NCI-H69 (cell line): ENCODE measurements at regions not wholly inside any gene's neighbourhood (a gene's known extent, or its start where the extent isn't known, plus 50 kb on each side); places are given as distances from the start of the nearest gene placed in this dataset.
A peak's percentile ranks its signal among the peaks of the same experiment; 100 is the strongest.

ENCODE experiments used
- DNase-seq: peaks from one replicate; lab custom pipeline; 2025; lab: John Stamatoyannopoulos, UW

GRCh38 chr5:91727463-91727862 is 344.3 kb upstream of the ARRDC3 start:
- DNase-seq, result peak; percentile 94

- DNase-seq, result no peak
Measured at GRCh38 chr5:91722736-91723467, 339.8 kb upstream of the ARRDC3 start.

GRCh38 chr5:91712718-91713117 is 329.6 kb upstream of the ARRDC3 start:
- no peak for DNase-seq

GRCh38 chr5:91707521-91707841 is 324.4 kb upstream of the ARRDC3 start:
- DNase-seq, result no peak

GRCh38 chr5:91706785-91707520 is 323.8 kb upstream of the ARRDC3 start:
- no peak for DNase-seq

GRCh38 chr5:91703128-91703527 is 320.0 kb upstream of the ARRDC3 start:
- DNase-seq, result no peak

GRCh38 chr5:91699429-91699828 is 316.3 kb upstream of the ARRDC3 start:
- DNase-seq, result no peak

GRCh38 chr5:91691592-91691991 is 308.5 kb upstream of the ARRDC3 start:
- no peak for DNase-seq

GRCh38 chr5:91690921-91691320 is 307.8 kb upstream of the ARRDC3 start:
- DNase-seq, result no peak

- no peak for DNase-seq
Measured at GRCh38 chr5:91687430-91687829, 304.3 kb upstream of the ARRDC3 start.

- DNase-seq, result peak; percentile 45
Measured at GRCh38 chr5:91684625-91685024, 301.5 kb upstream of the ARRDC3 start.

GRCh38 chr5:91670563-91670962 is 287.4 kb upstream of the ARRDC3 start:
- DNase-seq, result peak; percentile 82

- peak; percentile 83 for DNase-seq
Measured at GRCh38 chr5:91670122-91670521, 287.0 kb upstream of the ARRDC3 start.

- DNase-seq, result peak; percentile 58
Measured at GRCh38 chr5:91668261-91668660, 285.1 kb upstream of the ARRDC3 start.

- no peak for DNase-seq
Measured at GRCh38 chr5:91652678-91653077, 269.6 kb upstream of the ARRDC3 start.

GRCh38 chr5:91651704-91652103 is 268.6 kb upstream of the ARRDC3 start:
- DNase-seq, result peak; percentile 85

- DNase-seq, result peak; percentile 15
Measured at GRCh38 chr5:91645347-91645746, 262.2 kb upstream of the ARRDC3 start.

- no peak for DNase-seq
Measured at GRCh38 chr5:91643797-91644196, 260.7 kb upstream of the ARRDC3 start.

- DNase-seq, result peak; percentile 24
Measured at GRCh38 chr5:91642581-91642980, 259.5 kb upstream of the ARRDC3 start.

- DNase-seq, result peak; percentile 72
Measured at GRCh38 chr5:91641730-91642350, 258.7 kb upstream of the ARRDC3 start.

GRCh38 chr5:91639744-91640143 is 256.6 kb upstream of the ARRDC3 start:
- DNase-seq, result no peak

GRCh38 chr5:91638010-91638409 is 254.9 kb upstream of the ARRDC3 start:
- no peak for DNase-seq
